Endothelial cell of hepatic sinusoid (primary cell): ENCODE measurements at regions not wholly inside any gene's neighbourhood (a gene's known extent, or its start where the extent isn't known, plus 50 kb on each side); places are given as distances from the start of the nearest gene placed in this dataset.
"Not testable (repeated sequence)": the region's sequence is repeated elsewhere in the genome, so short reads cannot be mapped to it uniquely, and the experiment has no call there.

Experiments used
- in situ Hi-C: cut with HindIII; loops from 2 replicates; pipeline ENCODE4 v1.10.0; 2017; ENCODE audit warnings: low sequenced_read_pairs

- in situ Hi-C loops = not testable (repeated sequence)
These were observed 394.1 kb upstream of the NFIA start for GRCh38 chr1:60688221-60688620.

GRCh38 chr1:60681095-60681860, 401.1 kb upstream of the NFIA start:
- in situ Hi-C loops = no loop called here

- in situ Hi-C loops = no loop called here
These were observed 402.6 kb upstream of the NFIA start for GRCh38 chr1:60679524-60680375.

GRCh38 chr1:60678802-60679201, 403.6 kb upstream of the NFIA start:
- in situ Hi-C loops = no loop called here

GRCh38 chr1:60678391-60678790, 404.0 kb upstream of the NFIA start:
- in situ Hi-C loops = no loop called here

GRCh38 chr1:60672449-60672848, 409.9 kb upstream of the NFIA start:
- in situ Hi-C loops = loop anchor here (5.0 kb wide), 1 partner anchor 655 kb away; no protein-coding TSS in a partner anchor

GRCh38 chr1:60670302-60670701, 412.1 kb upstream of the NFIA start:
- in situ Hi-C loops = loop anchor here (5.0 kb wide), 1 partner anchor 653 kb away; no protein-coding TSS in a partner anchor

- in situ Hi-C loops = no loop called here
These were observed 413.8 kb upstream of the NFIA start for GRCh38 chr1:60668585-60668984.

GRCh38 chr1:60665311-60665710, 417.1 kb upstream of the NFIA start:
- in situ Hi-C loops = no loop called here

- in situ Hi-C loops = no loop called here
These were observed 418.2 kb upstream of the NFIA start for GRCh38 chr1:60664086-60664625.

GRCh38 chr1:60662486-60663044, 419.8 kb upstream of the NFIA start:
- in situ Hi-C loops = no loop called here

- in situ Hi-C loops = no loop called here
These were observed 424.4 kb upstream of the NFIA start for GRCh38 chr1:60657926-60658325.

- in situ Hi-C loops = no loop called here
These were observed 426.5 kb upstream of the NFIA start for GRCh38 chr1:60655679-60656355.

GRCh38 chr1:60640033-60640551, 442.3 kb upstream of the NFIA start:
- in situ Hi-C loops = not testable (repeated sequence)

GRCh38 chr1:60639287-60639686, 443.1 kb upstream of the NFIA start:
- in situ Hi-C loops = no loop called here

GRCh38 chr1:60637651-60638050, 444.7 kb upstream of the NFIA start:
- in situ Hi-C loops = no loop called here

- in situ Hi-C loops = no loop called here
These were observed 445.4 kb upstream of the NFIA start for GRCh38 chr1:60636946-60637345.

- in situ Hi-C loops = no loop called here
These were observed 448.3 kb upstream of the NFIA start for GRCh38 chr1:60634106-60634505.

GRCh38 chr1:60622486-60622885, 459.9 kb upstream of the NFIA start:
- in situ Hi-C loops = no loop called here

- in situ Hi-C loops = no loop called here
These were observed 461.0 kb upstream of the NFIA start for GRCh38 chr1:60621368-60621851.
